K562 (cell line): ENCODE measurements at regions not wholly inside any gene's neighbourhood (a gene's known extent, or its start where the extent isn't known, plus 50 kb on each side); places are given as distances from the start of the nearest gene placed in this dataset.

Experiments
- ATAC-seq: fragments of 200-7000 bp; cut with Tn5 transposase; 3 replicates; pipeline ENCODE4 v1.9.1; 2020; ENCODE audit warnings: moderate library complexity
- BruUV-seq: library from RNA; stranded (reverse); fragments of 400-500 nt; replicated peaks from 2 replicates; lab custom pipeline; 2021; lab: Mats Ljungman, UMichigan
- CTCF ChIA-PET: fragments of 300-600 bp; formaldehyde crosslinking; extraction: SDS; loops from one replicate; lab custom pipeline; 2021; ENCODE audit warnings: low intra/inter-chr PET ratio; lab: Yijun Ruan, JAX
- POLR2A ChIA-PET: fragments of 300-600, 350-650 bp; sonication (Branson Sonifier 250); formaldehyde crosslinking; extraction: SDS; loops from one replicate; lab custom pipeline; 2021; ENCODE audit warnings: antibody characterized with exemption, inconsistent platforms; lab: Yijun Ruan, JAX
- DNase-seq, 4 experiments: peaks; one replicate each; pipeline versions ENCODE4 v3.0.0 to v3.0.0-alpha.2; 2011 to 2018; ENCODE audit warnings: low spot score in 3 of 4, mixed read lengths in 3 of 4; ENCODE audit errors: extremely low read depth in 1 of 4
- FAIRE-seq: peaks from 2 replicates; lab custom pipeline; 2011; peaks lifted over from hg19 to GRCh38; lab: Jason Lieb, UNC
- H2AFZ ChIP-seq: 2 replicates; pipeline ENCODE4 v1.6.0; 2011; ENCODE audit warnings: low read depth, low read length, control low read depth, inconsistent platforms
- H3K27ac ChIP-seq: fragments of 200-600 bp; 3 replicates; pipeline ENCODE4 v1.8.0; 2011; ENCODE audit warnings: low read depth, mild to moderate bottlenecking, control low read depth, inconsistent platforms, low read length, moderate library complexity, mixed read lengths; ENCODE audit errors: extremely low read depth
- H3K27me3 ChIP-seq, 2 experiments: fragments of 300-600 bp in 1 of 2; 2 replicates in 1 of 2; 3 replicates in 1 of 2; pipeline versions ENCODE4 v1.6.0 to v1.8.0; 2011; ENCODE audit warnings: inconsistent platforms in 2 of 2, low read length in 2 of 2, mild to moderate bottlenecking in 1 of 2, mixed read lengths in 1 of 2, moderate library complexity in 1 of 2; ENCODE audit not compliant: control insufficient read depth in 2 of 2, insufficient read depth in 2 of 2
- H3K36me3 ChIP-seq: fragments of 300-600 bp; 3 replicates; pipeline ENCODE4 v1.8.0; 2011; ENCODE audit warnings: mild to moderate bottlenecking, low read length, inconsistent platforms; ENCODE audit not compliant: control insufficient read depth, insufficient read depth
- H3K4me1 ChIP-seq, 2 experiments: fragments of 200-600 bp in 1 of 2; replicated peaks in 1 of 2; 2 replicates in 1 of 2; 3 replicates in 1 of 2; pipeline versions ENCODE4 v1.5.1 to v1.8.0; 2011; ENCODE audit warnings: inconsistent platforms in 2 of 2, low read length in 2 of 2, mild to moderate bottlenecking in 1 of 2, mixed read lengths in 1 of 2, moderate library complexity in 1 of 2; ENCODE audit not compliant: control insufficient read depth in 2 of 2, insufficient read depth in 2 of 2
- H3K4me2 ChIP-seq: 2 replicates; pipeline ENCODE4 v1.6.1; 2011; ENCODE audit warnings: low read length, control low read depth, inconsistent platforms, mixed read lengths; ENCODE audit not compliant: insufficient read depth
- H3K4me3 ChIP-seq: fragments of 200-600 bp; sonication (generic), shearing (Covaris generic); 2 replicates; pipeline ENCODE4 v1.5.1; 2016; ENCODE audit warnings: control low read depth, inconsistent platforms
- H3K79me2 ChIP-seq: fragments of 200-600 bp; 3 replicates; pipeline ENCODE4 v1.8.0; 2011; ENCODE audit warnings: low read length, inconsistent platforms; ENCODE audit not compliant: control insufficient read depth, insufficient read depth
- H3K9ac ChIP-seq, 2 experiments: 2 replicates each; pipeline versions ENCODE4 v1.6.0 to v1.6.1; 2011; ENCODE audit warnings: low read depth in 2 of 2, low read length in 2 of 2, control low read depth in 1 of 2, inconsistent platforms in 1 of 2, mild to moderate bottlenecking in 1 of 2, mixed read lengths in 1 of 2; ENCODE audit not compliant: insufficient read depth in 1 of 2
- H3K9me1 ChIP-seq: one replicate; pipeline ENCODE4 v1.6.0; 2011; ENCODE audit warnings: inconsistent platforms, mild to moderate bottlenecking, low read length, moderate library complexity; ENCODE audit not compliant: control insufficient read depth, insufficient read depth
- H3K9me3 ChIP-seq: replicated peaks from 2 replicates; pipeline ENCODE4 v1.5.1; 2011; ENCODE audit warnings: low read depth, low read length, inconsistent platforms; ENCODE audit not compliant: control insufficient read depth, insufficient read depth
- H4K20me1 ChIP-seq: replicated peaks from 2 replicates; pipeline ENCODE4 v1.6.1; 2011; ENCODE audit warnings: low read length, inconsistent platforms, mixed read lengths; ENCODE audit not compliant: control insufficient read depth, insufficient read depth
- EGR1 ChIP-seq: fragments of 450-650 bp; conservative IDR thresholded peaks from 2 replicates; pipeline ENCODE4 v1.6.1; 2017; ENCODE audit warnings: mild to moderate bottlenecking
- NBN ChIP-seq: fragments of 450-650 bp; IDR thresholded peaks from 2 replicates; pipeline ENCODE4 v1.6.1; 2016; ENCODE audit warnings: low read depth, mild to moderate bottlenecking
- NONO ChIP-seq, 2 experiments: fragments of 200-400 bp in 1 of 2; fragments of 450-650 bp in 1 of 2; formaldehyde crosslinking in 1 of 2; IDR thresholded peaks; 2 replicates each; pipeline ENCODE4 v1.6.1; 2017; ENCODE audit warnings: low read depth in 2 of 2, mild to moderate bottlenecking in 2 of 2, moderate library complexity in 2 of 2, low read length in 1 of 2
- RNF2 ChIP-seq: sonication (generic); IDR thresholded peaks from 2 replicates; pipeline ENCODE4 v1.6.1; 2016
- WGBS: fragments of 100-300 bp; shearing (Covaris generic); methylation state at CpG from one replicate; pipeline ENCODE4 v1.1.6; 2016; ENCODE audit warnings: low coverage, mixed read lengths; ENCODE audit not compliant: insufficient coverage; ENCODE audit errors: missing lambda C conversion rate; 5-methylcytosine and 5-hydroxymethylcytosine counted together
- in situ Hi-C: fragments of 300-500 bp; cut with MboI; formaldehyde crosslinking; loops from 4 replicates; pipeline ENCODE4 v1.15.0; 2018; ENCODE audit warnings: inconsistent platforms, mixed read lengths
- intact Hi-C: fragments of 100-400 bp; cut with micrococcal nuclease; formaldehyde crosslinking; loops from 2 replicates; pipeline ENCODE4 v1.14.2; 2022

GRCh38 chr18:10295751-10296150, 158.7 kb upstream of the APCDD1 start:
- H3K9ac ChIP-seq = no peak overlapping the region
- no peaks in the 10 kb centered on the region for H3K9me3 ChIP-seq
- intact Hi-C loops = no loop called here
- TF ChIP-seq NONO (IDR thresholded peaks at IDR 0.05; ENCODE audit: low read depth in 2 of 2, low read length in 1 of 2) (no peak), NBN (no peak)
- ChIA-PET CTCF (no interaction called here), POLR2A (no interaction called here)
- no peak for DNase-seq
- no peak for FAIRE-seq
- no TSS peak for BruUV-seq
- no peak overlapping the region for H3K4me2 ChIP-seq
- WGBS = 4% methylated on average over 2 of the region's 2 CpGs
- no peak overlapping the region for H3K4me3 ChIP-seq
- H3K4me1 ChIP-seq = no peaks in the 10 kb centered on the region
- H2AFZ ChIP-seq = no peak overlapping the region
- H3K79me2 ChIP-seq = no peaks in the 10 kb centered on the region
- no peaks in the 10 kb centered on the region for H3K9me1 ChIP-seq
- no peaks in the 10 kb centered on the region for H4K20me1 ChIP-seq
- peaks cover 18 to 65% of the 10 kb centered on the region in 2 experiments; a peak in 4 of 5 replicates for H3K27me3 ChIP-seq
- in situ Hi-C loops = no loop called here
- no peak overlapping the region for H3K27ac ChIP-seq
- no peak for ATAC-seq
- no peaks in the 10 kb centered on the region for H3K36me3 ChIP-seq

GRCh38 chr18:10296491-10296890, 157.9 kb upstream of the APCDD1 start:
- ChIA-PET POLR2A (interaction anchor here (0.7 kb wide), 1 partner anchor 39 kb away, joined by 3 read pairs; no protein-coding TSS in a partner anchor), CTCF (interaction anchor here (0.6 kb wide), 1 partner anchor 1986 kb away, joined by 3 read pairs; no protein-coding TSS in a partner anchor)
- no peaks in the 10 kb centered on the region for H4K20me1 ChIP-seq
- no peak overlapping the region for H3K4me3 ChIP-seq
- in situ Hi-C loops (no loop called here), intact Hi-C loops (no loop called here)
- FAIRE-seq = no peak
- H3K9me1 ChIP-seq = no peaks in the 10 kb centered on the region
- H2AFZ ChIP-seq = no peak overlapping the region
- 0% methylated on average over 12 of the region's 12 CpGs for WGBS
- H3K4me1 ChIP-seq = no peaks in the 10 kb centered on the region
- H3K79me2 ChIP-seq = no peaks in the 10 kb centered on the region
- no peak for ATAC-seq
- H3K4me2 ChIP-seq = no peak overlapping the region
- no peaks in the 10 kb centered on the region for H3K36me3 ChIP-seq
- H3K27ac ChIP-seq = no peak overlapping the region
- peaks cover 15 to 59% of the 10 kb centered on the region in 2 experiments; a peak in 4 of 5 replicates for H3K27me3 ChIP-seq
- TF ChIP-seq EGR1 = peak; percentile 19; the same call in 1 of the 2 replicates
- TF ChIP-seq RNF2 = no peak
- BruUV-seq = no TSS peak
- DNase-seq = no peak
- no peak overlapping the region for H3K9ac ChIP-seq
- H3K9me3 ChIP-seq = no peaks in the 10 kb centered on the region
